Transverse colon (tissue), 4 donors: ENCODE measurements at regions not wholly inside any gene's neighbourhood (a gene's known extent, or its start where the extent isn't known, plus 50 kb on each side); places are given as distances from the start of the nearest gene placed in this dataset.

Source experiments
- DNase-seq: peaks from one replicate; pipeline ENCODE4 v3.0.0-alpha.2; 2019
- H3K27ac ChIP-seq, 4 donors: fragments of 200-600 bp; sonication (generic); 2 replicates each; pipeline ENCODE4 v1.5.1; 2016 to 2018; ENCODE audit warnings: inconsistent platforms in 4 of 4
- H3K27me3 ChIP-seq: fragments of 200-600 bp; sonication (generic); 2 replicates; pipeline ENCODE4 v1.5.1; 2017; ENCODE audit warnings: inconsistent platforms
- H3K36me3 ChIP-seq, 4 donors: fragments of 200-600 bp; sonication (generic); 2 replicates each; pipeline ENCODE4 v1.5.1; 2017 to 2019; ENCODE audit warnings: inconsistent platforms in 4 of 4
- H3K4me1 ChIP-seq, 4 donors: fragments of 200-600 bp; sonication (generic); 2 replicates each; pipeline ENCODE4 v1.5.1; 2017 to 2020; ENCODE audit warnings: inconsistent platforms in 4 of 4
- H3K4me3 ChIP-seq, 4 donors: fragments of 200-600 bp; sonication (generic); 1 replicate in 1 of 4; 2 replicates in 3 of 4; pipeline versions ENCODE4 v1.5.1 to v1.6.1; 2017 to 2019; ENCODE audit warnings: inconsistent platforms in 4 of 4
- H3K9me3 ChIP-seq, 2 donors: fragments of 200-600 bp; sonication (generic); 2 replicates each; pipeline ENCODE4 v1.5.1; 2017 to 2019; ENCODE audit warnings: inconsistent platforms in 2 of 2
- CTCF ChIP-seq, 5 experiments: fragments of 200-600 bp in 3 of 5; fragments of 450-650 bp in 2 of 5; sonication (generic) in 3 of 5; IDR thresholded peaks; 1 replicate in 2 of 5; 2 replicates in 3 of 5; pipeline ENCODE4 v1.5.1; 2016 to 2017; ENCODE audit warnings: antibody characterized with exemption in 5 of 5, inconsistent platforms in 3 of 5, mild to moderate bottlenecking in 2 of 5, moderate library complexity in 1 of 5
- EP300 ChIP-seq: sonication (generic); formaldehyde crosslinking; IDR thresholded peaks from one replicate; pipeline ENCODE4 v1.6.1; 2017; ENCODE audit warnings: antibody characterized with exemption, low read depth
- POLR2A ChIP-seq: fragments of 450-650 bp; IDR thresholded peaks from one replicate; pipeline ENCODE4 v1.6.1; 2016; ENCODE audit warnings: antibody characterized with exemption, mild to moderate bottlenecking, moderate library complexity
- POLR2AphosphoS5 ChIP-seq, 3 donors: sonication (generic); formaldehyde crosslinking; IDR thresholded peaks; one replicate each; pipeline ENCODE4 v1.6.1; 2016; ENCODE audit warnings: antibody characterized with exemption in 3 of 3
- WGBS, 2 donors: methylation state at CpG; one replicate each; pipeline ENCODE4 v1.1.5; 2018; ENCODE audit warnings: low coverage in 1 of 2; 5-methylcytosine and 5-hydroxymethylcytosine counted together
- in situ Hi-C, 4 donors: fragments of 200-750 bp; cut with MboI; loops; one replicate each; pipeline versions ENCODE4 v1.15.0 to v1.15.1; 2017; ENCODE audit warnings: low sequenced_read_pairs in 3 of 4, low pct_ligation_motif_present in 1 of 4, low pct_unique_long_range_greater_than_20kb in 1 of 4
- intact Hi-C: fragments of 100-400 bp; cut with DNase I; formaldehyde crosslinking; loops from one replicate; pipeline ENCODE4 v1.15.1; 2023; ENCODE audit warnings: low total_unique reads

GRCh38 chr7:94059746-94060145 is 55.6 kb upstream of the BET1 start:
- WGBS, 2 donors = 37 to 46% methylated on average over 4 to 5 of the region's 5 CpGs
- in situ Hi-C loops = no loop called here
- Histone ChIP-seq H3K27ac (no peak overlapping the region), H3K36me3 (no peaks in the 10 kb centered on the region), H3K9me3 (no peaks in the 10 kb centered on the region), H3K4me1 (no peaks in the 10 kb centered on the region), H3K27me3 (no peaks in the 10 kb centered on the region), H3K4me3 (no peak overlapping the region)
- DNase-seq = no peak
- no peak for TF ChIP-seq EP300
- TF ChIP-seq CTCF (IDR thresholded peaks at IDR 0.05) = no peak
- TF ChIP-seq POLR2A = no peak
- no peak for TF ChIP-seq POLR2AphosphoS5 (IDR thresholded peaks at IDR 0.05)
- intact Hi-C loops = no loop called here

GRCh38 chr7:94060752-94061151 is 56.6 kb upstream of the BET1 start:
- Histone ChIP-seq H3K9me3 (no peaks in the 10 kb centered on the region), H3K36me3 (no peaks in the 10 kb centered on the region), H3K27me3 (no peaks in the 10 kb centered on the region), H3K27ac (no peak overlapping the region), H3K4me1 (no peaks in the 10 kb centered on the region), H3K4me3 (no peak overlapping the region)
- in situ Hi-C loops (no loop called here), intact Hi-C loops (no loop called here)
- WGBS, 2 donors = 16 to 47% methylated on average over 2 to 5 of the region's 5 CpGs
- DNase-seq = no peak
- no peak for TF ChIP-seq POLR2A
- no peak for TF ChIP-seq POLR2AphosphoS5 (IDR thresholded peaks at IDR 0.05)

- 56 to 61% methylated on average over 3 of the region's 3 CpGs for WGBS, 2 donors
- Histone ChIP-seq H3K4me3 (no peak overlapping the region), H3K27me3 (no peaks in the 10 kb centered on the region), H3K27ac (no peak overlapping the region), H3K9me3 (no peaks in the 10 kb centered on the region), H3K4me1 (no peaks in the 10 kb centered on the region), H3K36me3 (no peaks in the 10 kb centered on the region)
- intact Hi-C loops = no loop called here
- TF ChIP-seq POLR2AphosphoS5 (IDR thresholded peaks at IDR 0.05) (no peak), POLR2A (no peak), CTCF (IDR thresholded peaks at IDR 0.05) (no peak), EP300 (no peak)
- in situ Hi-C loops = no loop called here
- no peak for DNase-seq
Measured at GRCh38 chr7:94061326-94061725, 57.2 kb upstream of the BET1 start.

- no peaks in the 10 kb centered on the region for H3K4me1 ChIP-seq
- H3K36me3 ChIP-seq = no peaks in the 10 kb centered on the region
- intact Hi-C loops (no loop called here), in situ Hi-C loops (no loop called here)
- no peaks in the 10 kb centered on the region for H3K9me3 ChIP-seq
- no peaks in the 10 kb centered on the region for H3K27me3 ChIP-seq
- TF ChIP-seq CTCF (IDR thresholded peaks at IDR 0.05) = no peak
- TF ChIP-seq EP300 = no peak
- H3K4me3 ChIP-seq = no peak overlapping the region
- 70 to 89% methylated on average over 3 of the region's 3 CpGs for WGBS, 2 donors
- no peak for DNase-seq
- no peak overlapping the region for H3K27ac ChIP-seq
Measured at GRCh38 chr7:94062372-94062771, 58.2 kb upstream of the BET1 start.

GRCh38 chr7:94064541-94065191 is 60.5 kb upstream of the BET1 start:
- no peak for DNase-seq
- no peaks in the 10 kb centered on the region for H3K4me1 ChIP-seq
- 31 to 37% methylated on average over 2 to 4 of the region's 4 CpGs for WGBS, 2 donors
- in situ Hi-C loops (no loop called here), intact Hi-C loops (no loop called here)
- no peak overlapping the region for H3K4me3 ChIP-seq
- no peaks in the 10 kb centered on the region for H3K27me3 ChIP-seq
- no peaks in the 10 kb centered on the region for H3K36me3 ChIP-seq
- no peaks in the 10 kb centered on the region for H3K9me3 ChIP-seq
- TF ChIP-seq EP300 (no peak), POLR2A (no peak)
- no peak overlapping the region for H3K27ac ChIP-seq
